IPS-20b (cell line): ENCODE measurements at regions not wholly inside any gene's neighbourhood (a gene's known extent, or its start where the extent isn't known, plus 50 kb on each side); places are given as distances from the start of the nearest gene placed in this dataset.

Source experiments
- H3K27ac ChIP-seq: one replicate; pipeline ENCODE4 v1.5.1; 2013; ENCODE audit warnings: low read length
- H3K27me3 ChIP-seq: 2 replicates; pipeline ENCODE4 v1.6.1; 2013; ENCODE audit warnings: mild to moderate bottlenecking, low read length, inconsistent platforms; ENCODE audit not compliant: insufficient read depth
- H3K36me3 ChIP-seq: 2 replicates; pipeline ENCODE4 v1.6.1; 2013; ENCODE audit warnings: low read depth, mild to moderate bottlenecking, inconsistent platforms, low read length, moderate library complexity; ENCODE audit not compliant: insufficient read depth
- H3K4me1 ChIP-seq: 2 replicates; pipeline ENCODE4 v1.6.1; 2013; ENCODE audit warnings: mild to moderate bottlenecking, control low read depth, inconsistent platforms, low read length, moderate library complexity; ENCODE audit not compliant: insufficient read depth
- H3K4me3 ChIP-seq: 2 replicates; pipeline ENCODE4 v1.5.1; 2013; ENCODE audit warnings: mild to moderate bottlenecking, low read length, inconsistent platforms
- H3K9ac ChIP-seq: 2 replicates; pipeline ENCODE4 v1.6.1; 2013; ENCODE audit warnings: low read depth, mild to moderate bottlenecking, inconsistent platforms, low read length, moderate library complexity
- H3K9me3 ChIP-seq: 2 replicates; pipeline ENCODE4 v1.6.1; 2013; ENCODE audit warnings: mild to moderate bottlenecking, low read depth, low read length, inconsistent platforms; ENCODE audit not compliant: insufficient read depth

- no peaks in the 10 kb centered on the region for H3K27me3 ChIP-seq
Measured at GRCh38 chr10:124279882-124280281, 138.8 kb downstream of the OAT start.

DNA sequence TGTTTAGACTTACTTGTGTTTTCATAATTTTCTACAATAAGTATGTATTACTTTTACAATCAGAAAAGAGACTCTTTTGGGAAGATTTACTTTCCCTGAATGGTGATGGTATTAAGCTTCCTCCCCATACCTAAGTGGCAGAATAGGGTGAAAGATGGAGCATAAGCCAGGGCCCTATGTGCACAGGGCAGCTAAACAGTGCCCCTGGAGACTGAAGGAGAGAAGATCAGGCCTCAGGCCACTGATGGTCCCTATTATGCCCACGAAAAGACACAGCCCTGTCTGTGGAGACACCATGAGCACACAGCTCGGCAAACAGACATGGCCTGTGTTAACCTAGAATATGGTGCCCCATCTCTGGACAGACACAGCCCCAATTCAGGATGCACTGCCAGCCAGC, 139.4 kb downstream of the OAT start:
- Histone ChIP-seq H3K9me3 (peaks cover 8% of the 10 kb centered on the region; the same call in 1 of the 2 replicates), H3K4me3 (no peak overlapping the region), H3K9ac (no peak overlapping the region), H3K27ac (no peak overlapping the region), H3K4me1 (no peaks in the 10 kb centered on the region), H3K36me3 (no peaks in the 10 kb centered on the region), H3K27me3 (no peaks in the 10 kb centered on the region)

More at GRCh38 chr10:124279882-124280281, 138.8 kb downstream of the OAT start:
- no peak overlapping the region for H3K27ac ChIP-seq
- H3K9ac ChIP-seq, result no peak overlapping the region
- H3K4me3 ChIP-seq, result no peak overlapping the region
- no peaks in the 10 kb centered on the region for H3K4me1 ChIP-seq
- peaks cover 8% of the 10 kb centered on the region; the same call in 1 of the 2 replicates for H3K9me3 ChIP-seq
- no peaks in the 10 kb centered on the region for H3K36me3 ChIP-seq

DNA sequence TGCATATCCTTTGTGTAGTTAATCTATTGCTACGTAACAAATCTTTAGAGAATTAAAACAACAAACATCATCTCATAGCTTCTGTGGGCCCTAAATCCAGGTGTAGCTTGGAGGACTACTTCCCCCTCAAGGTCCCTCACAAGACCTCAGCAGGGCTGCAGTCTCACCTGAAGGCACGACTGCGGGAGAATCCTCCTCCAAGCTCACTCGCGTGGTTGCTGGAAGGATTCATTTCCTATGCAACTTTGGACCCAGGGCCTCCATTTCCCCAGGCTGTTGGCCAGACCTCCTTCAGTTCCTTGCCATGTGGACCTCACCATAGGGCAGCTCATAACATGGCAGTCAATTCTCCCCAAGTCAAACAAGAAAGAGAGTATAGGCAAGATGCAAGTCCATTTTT, 140.4 kb downstream of the OAT start:
- H3K4me3 ChIP-seq, result no peak overlapping the region
- H3K9me3 ChIP-seq, result peaks cover 11% of the 10 kb centered on the region
- H3K27ac ChIP-seq, result no peak overlapping the region
- H3K36me3 ChIP-seq, result no peaks in the 10 kb centered on the region
- H3K4me1 ChIP-seq, result no peaks in the 10 kb centered on the region
- H3K9ac ChIP-seq, result no peak overlapping the region
- no peaks in the 10 kb centered on the region for H3K27me3 ChIP-seq

- Histone ChIP-seq H3K9ac (no peak overlapping the region), H3K36me3 (no peaks in the 10 kb centered on the region), H3K27me3 (no peaks in the 10 kb centered on the region), H3K27ac (no peak overlapping the region), H3K4me3 (no peak overlapping the region), H3K9me3 (peaks cover 12% of the 10 kb centered on the region), H3K4me1 (no peaks in the 10 kb centered on the region)
Measured at GRCh38 chr10:124273141-124273540, 145.6 kb downstream of the OAT start.

DNA sequence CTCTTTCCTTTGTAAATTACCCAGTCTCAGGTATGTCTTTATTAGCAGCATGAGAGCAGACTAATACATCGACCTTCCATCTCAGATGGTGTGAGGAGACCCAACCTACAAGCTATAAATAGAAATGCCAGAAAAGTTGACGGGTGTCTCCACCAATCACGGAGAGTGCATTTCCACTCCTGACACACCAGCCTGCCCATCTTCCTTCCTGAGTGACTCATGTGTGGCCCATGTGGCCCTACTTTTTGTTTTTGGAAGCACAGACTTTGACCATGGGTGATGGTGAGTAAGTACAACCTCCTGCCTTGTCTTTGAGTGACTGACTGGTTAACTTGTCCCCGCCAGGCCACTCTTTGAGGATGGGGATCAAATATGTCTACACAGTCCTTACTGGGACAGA, 147.0 kb downstream of the OAT start:
- no peak overlapping the region for H3K4me3 ChIP-seq
- peaks cover 11% of the 10 kb centered on the region for H3K9me3 ChIP-seq
- H3K4me1 ChIP-seq, result no peaks in the 10 kb centered on the region
- no peak overlapping the region for H3K27ac ChIP-seq
- H3K27me3 ChIP-seq, result no peaks in the 10 kb centered on the region
- no peaks in the 10 kb centered on the region for H3K36me3 ChIP-seq
- no peak overlapping the region for H3K9ac ChIP-seq

GRCh38 chr10:124270530-124271327, 148.0 kb downstream of the OAT start:
- no peaks in the 10 kb centered on the region for H3K27me3 ChIP-seq
- no peak overlapping the region for H3K27ac ChIP-seq
- H3K9me3 ChIP-seq, result peaks cover 11% of the 10 kb centered on the region
- no peaks in the 10 kb centered on the region for H3K36me3 ChIP-seq
- no peak overlapping the region for H3K4me3 ChIP-seq
- H3K4me1 ChIP-seq, result no peaks in the 10 kb centered on the region
- no peak overlapping the region for H3K9ac ChIP-seq

DNA sequence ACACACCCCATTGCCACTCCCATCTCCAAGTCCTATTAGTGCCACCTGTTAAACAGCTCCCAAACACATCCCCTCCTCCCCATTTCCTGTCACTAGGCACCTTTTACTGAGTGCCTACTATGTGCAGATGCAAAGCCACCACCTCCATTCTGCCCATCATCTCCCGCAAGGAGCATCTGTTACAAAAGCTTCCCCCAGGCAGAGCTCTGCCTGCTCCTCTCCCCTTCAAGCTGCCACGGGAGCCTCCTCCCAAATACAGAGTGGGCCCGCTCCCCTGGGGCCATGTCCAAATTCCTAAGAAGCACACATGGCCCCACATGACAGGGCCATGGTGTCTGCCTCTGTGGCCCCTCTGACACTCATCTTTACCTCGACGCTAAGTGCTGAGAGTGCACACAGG, 149.7 kb downstream of the OAT start:
- no peak overlapping the region for H3K4me3 ChIP-seq
- H3K27me3 ChIP-seq, result no peaks in the 10 kb centered on the region
- H3K9me3 ChIP-seq, result peaks cover 11% of the 10 kb centered on the region
- H3K27ac ChIP-seq, result no peak overlapping the region
- no peak overlapping the region for H3K9ac ChIP-seq
- H3K36me3 ChIP-seq, result no peaks in the 10 kb centered on the region
- H3K4me1 ChIP-seq, result no peaks in the 10 kb centered on the region

GRCh38 chr10:124267911-124268549, 150.7 kb downstream of the OAT start:
- Histone ChIP-seq H3K36me3 (no peaks in the 10 kb centered on the region), H3K4me1 (no peaks in the 10 kb centered on the region), H3K9me3 (peaks cover 7% of the 10 kb centered on the region; the same call in 1 of the 2 replicates), H3K27ac (no peak overlapping the region), H3K9ac (no peak overlapping the region), H3K4me3 (no peak overlapping the region), H3K27me3 (no peaks in the 10 kb centered on the region)

- H3K9ac ChIP-seq, result no peak overlapping the region
- no peaks in the 10 kb centered on the region for H3K4me1 ChIP-seq
- no peaks in the 10 kb centered on the region for H3K36me3 ChIP-seq
- no peak overlapping the region for H3K4me3 ChIP-seq
- H3K9me3 ChIP-seq, result no peaks in the 10 kb centered on the region
- no peaks in the 10 kb centered on the region for H3K27me3 ChIP-seq
- no peak overlapping the region for H3K27ac ChIP-seq
Measured at GRCh38 chr10:124267231-124267885, 151.4 kb downstream of the OAT start.

- Histone ChIP-seq H3K27ac (no peak overlapping the region), H3K9ac (no peak overlapping the region), H3K9me3 (no peaks in the 10 kb centered on the region), H3K36me3 (no peaks in the 10 kb centered on the region), H3K4me3 (no peak overlapping the region), H3K4me1 (no peaks in the 10 kb centered on the region), H3K27me3 (no peaks in the 10 kb centered on the region)
Measured at GRCh38 chr10:124266468-124267230, 152.1 kb downstream of the OAT start.

GRCh38 chr10:124265776-124266467, 152.8 kb downstream of the OAT start:
- Histone ChIP-seq H3K4me1 (no peaks in the 10 kb centered on the region), H3K27me3 (no peaks in the 10 kb centered on the region), H3K9me3 (no peaks in the 10 kb centered on the region), H3K4me3 (no peak overlapping the region), H3K27ac (no peak overlapping the region), H3K9ac (no peak overlapping the region), H3K36me3 (no peaks in the 10 kb centered on the region)
